HepG2 (cell line): ENCODE measurements at regions not wholly inside any gene's neighbourhood (a gene's known extent, or its start where the extent isn't known, plus 50 kb on each side); places are given as distances from the start of the nearest gene placed in this dataset.

ENCODE experiments used
- ATAC-seq: fragments of 200-7000 bp; cut with Tn5 transposase; 3 replicates; pipeline ENCODE4 v1.9.1; 2020; ENCODE audit warnings: mild to moderate bottlenecking, moderate library complexity
- BruUV-seq: library from RNA; stranded (reverse); fragments of 400-500 nt; replicated peaks from 2 replicates; lab custom pipeline; 2021; lab: Mats Ljungman, UMichigan
- CTCF ChIA-PET: fragments of 300-600 bp; formaldehyde crosslinking; extraction: SDS; loops from one replicate; lab custom pipeline; 2021; ENCODE audit warnings: low total read pairs, inconsistent platforms, low intra/inter-chr PET ratio; lab: Yijun Ruan, JAX
- POLR2A ChIA-PET: fragments of 350-600 bp; sonication (Branson Sonifier 250); formaldehyde crosslinking; loops from one replicate; lab custom pipeline; 2020; ENCODE audit warnings: antibody characterized with exemption, inconsistent platforms; lab: Yijun Ruan, JAX
- DNase-seq: peaks from one replicate; pipeline ENCODE4 v3.0.0-alpha.2; 2015; ENCODE audit warnings: low spot score
- FAIRE-seq: peaks from 3 replicates; lab custom pipeline; 2011; peaks lifted over from hg19 to GRCh38; lab: Jason Lieb, UNC
- H2AFZ ChIP-seq: one replicate; pipeline ENCODE4 v1.6.1; 2011; ENCODE audit warnings: low read length, inconsistent platforms
- H3K27ac ChIP-seq: fragments of 300-600 bp; 3 replicates; pipeline ENCODE4 v1.8.0; 2011; ENCODE audit warnings: mixed run types, mild to moderate bottlenecking, mixed read lengths, low read length, inconsistent platforms; ENCODE audit not compliant: insufficient read depth; ENCODE audit errors: extremely low read length
- H3K27me3 ChIP-seq, 2 experiments: fragments of 200-600 bp in 1 of 2; 2 replicates in 1 of 2; 3 replicates in 1 of 2; pipeline versions ENCODE4 v1.6.0 to v1.8.0; 2011; ENCODE audit warnings: low read length in 2 of 2, mild to moderate bottlenecking in 2 of 2, moderate library complexity in 2 of 2, inconsistent platforms in 1 of 2; ENCODE audit not compliant: insufficient read depth in 2 of 2, control insufficient read depth in 1 of 2
- H3K36me3 ChIP-seq, 2 experiments: fragments of 200-600 bp in 1 of 2; replicated peaks in 1 of 2; 2 replicates in 1 of 2; 3 replicates in 1 of 2; pipeline versions ENCODE4 v1.5.1 to v1.8.0; 2011; ENCODE audit warnings: low read length in 2 of 2, inconsistent platforms in 1 of 2; ENCODE audit not compliant: insufficient read depth in 2 of 2, control insufficient read depth in 1 of 2
- H3K4me1 ChIP-seq: 2 replicates; pipeline ENCODE4 v1.5.1; 2012; ENCODE audit warnings: low read length, inconsistent platforms; ENCODE audit not compliant: insufficient read depth
- H3K4me2 ChIP-seq: 2 replicates; pipeline ENCODE4 v1.6.0; 2011; ENCODE audit warnings: low read depth, low read length, inconsistent platforms
- H3K4me3 ChIP-seq, 3 experiments: fragments of 200-600 bp in 1 of 3; sonication (generic), shearing (Covaris generic) in 1 of 3; replicated peaks in 1 of 3; 2 replicates each; pipeline ENCODE4 v1.5.1; 2011 to 2016; ENCODE audit warnings: low read length in 3 of 3, inconsistent platforms in 2 of 3, low read depth in 2 of 3, mild to moderate bottlenecking in 2 of 3, control low read depth in 1 of 3, mixed read lengths in 1 of 3; ENCODE audit not compliant: insufficient read depth in 1 of 3
- H3K79me2 ChIP-seq: one replicate; pipeline ENCODE4 v1.6.1; 2011; ENCODE audit warnings: low read length, inconsistent platforms; ENCODE audit not compliant: insufficient read depth
- H3K9ac ChIP-seq: 2 replicates; pipeline ENCODE4 v1.6.0; 2011; ENCODE audit warnings: mild to moderate bottlenecking, low read depth, low read length, inconsistent platforms; ENCODE audit not compliant: insufficient read depth
- H3K9me3 ChIP-seq: 2 replicates; pipeline ENCODE4 v1.5.1; 2012; ENCODE audit warnings: mild to moderate bottlenecking, low read length
- H4K20me1 ChIP-seq: 2 replicates; pipeline ENCODE4 v1.6.0; 2011; ENCODE audit warnings: inconsistent platforms, mild to moderate bottlenecking, low read length, moderate library complexity; ENCODE audit not compliant: insufficient read depth
- MTF1 ChIP-seq: sonication (generic); formaldehyde crosslinking; IDR thresholded peaks from 2 replicates; pipeline ENCODE4 v1.5.0; 2020; ENCODE audit warnings: missing genetic modification reagents
- NFATC3 ChIP-seq: sonication (generic); formaldehyde crosslinking; IDR thresholded peaks from 2 replicates; pipeline ENCODE4 v1.5.1; 2020; ENCODE audit warnings: mild to moderate bottlenecking, missing genetic modification reagents
- NFIC ChIP-seq: IDR thresholded peaks from 2 replicates; pipeline ENCODE4 v1.6.1; 2012; ENCODE audit warnings: mild to moderate bottlenecking, low read length, inconsistent platforms
- NR1H2 ChIP-seq: sonication (generic); formaldehyde crosslinking; IDR thresholded peaks from 2 replicates; pipeline ENCODE4 v1.8.1; 2022; ENCODE audit warnings: low read depth, missing genetic modification reagents, borderline replicate concordance
- NR2F6 ChIP-seq, 2 experiments: IDR thresholded peaks; 2 replicates each; pipeline ENCODE4 v1.6.1; 2016; ENCODE audit warnings: antibody characterized with exemption in 1 of 2, mild to moderate bottlenecking in 1 of 2
- PHF21A ChIP-seq: sonication (generic); formaldehyde crosslinking; IDR thresholded peaks from 2 replicates; pipeline ENCODE4 v1.5.0; 2020; ENCODE audit warnings: mild to moderate bottlenecking, missing genetic modification reagents
- SKI ChIP-seq: fragments of 450-650 bp; IDR thresholded peaks from one replicate; pipeline ENCODE4 v1.6.1; 2018; ENCODE audit warnings: mild to moderate bottlenecking; ENCODE audit not compliant: partially characterized antibody
- TP53 ChIP-seq: sonication (generic); formaldehyde crosslinking; conservative IDR thresholded peaks from 2 replicates; pipeline ENCODE4 v1.4.0; 2020; ENCODE audit warnings: missing genetic modification reagents
- ZNF251 ChIP-seq: sonication (generic); formaldehyde crosslinking; IDR thresholded peaks from 2 replicates; pipeline ENCODE4 v1.9.0; 2021; ENCODE audit warnings: mild to moderate bottlenecking, missing genetic modification reagents
- ZNF274 ChIP-seq: sonication (generic); formaldehyde crosslinking; IDR thresholded peaks from 2 replicates; pipeline ENCODE4 v1.5.1; 2020; ENCODE audit warnings: mild to moderate bottlenecking, missing genetic modification reagents
- ZSCAN22 ChIP-seq: sonication (generic); formaldehyde crosslinking; IDR thresholded peaks from 2 replicates; pipeline ENCODE4 v1.4.0; 2020; ENCODE audit warnings: mild to moderate bottlenecking, missing genetic modification reagents
- WGBS: methylation state at CpG from one replicate; pipeline ENCODE4 v1.1.6; 2017; ENCODE audit warnings: low lambda C conversion rate; 5-methylcytosine and 5-hydroxymethylcytosine counted together
- in situ Hi-C: cut with HindIII; loops from 2 replicates; pipeline ENCODE4 v1.10.0; 2017; ENCODE audit warnings: low pct_unique_long_range_greater_than_20kb; ENCODE audit not compliant: extremely low pct_ligation_motif_present
- intact Hi-C: fragments of 100-400 bp; cut with micrococcal nuclease; formaldehyde crosslinking; loops from one replicate; pipeline ENCODE4 v1.10.0; 2022; ENCODE audit not compliant: unreplicated experiment
- TF ChIP-seq, protein P1 (sequence below): sonication (generic); formaldehyde crosslinking; IDR thresholded peaks from 2 replicates; pipeline ENCODE4 v1.8.0; 2022; ENCODE audit warnings: low read depth, missing genetic modification reagents
- TF ChIP-seq, protein P2 (sequence below): sonication (generic); formaldehyde crosslinking; IDR thresholded peaks from 2 replicates; pipeline ENCODE4 v1.8.1; 2023; ENCODE audit warnings: mild to moderate bottlenecking, missing genetic modification reagents
- TF ChIP-seq, protein P3 (sequence below): sonication (generic); formaldehyde crosslinking; IDR thresholded peaks from 2 replicates; pipeline ENCODE4 v1.4.0; 2020; ENCODE audit warnings: mild to moderate bottlenecking, missing genetic modification reagents

DNA sequence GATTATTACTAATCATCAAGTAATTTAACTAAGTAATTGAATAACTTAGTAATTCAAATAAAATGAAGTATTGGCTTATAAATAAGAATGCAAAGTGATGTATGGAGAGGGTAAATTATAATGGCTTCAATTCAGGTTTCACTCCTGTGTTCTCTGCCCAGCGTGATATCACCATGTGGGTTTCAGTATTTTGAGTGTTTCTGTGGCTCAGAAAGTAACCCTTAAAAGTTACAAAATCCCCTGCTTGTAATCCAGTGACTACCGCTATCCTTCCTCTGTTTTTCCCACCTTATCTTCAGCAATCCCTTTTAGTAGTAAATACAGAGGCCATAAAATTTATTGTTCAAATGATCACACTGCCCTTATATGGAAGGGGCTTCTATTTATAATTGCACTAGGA, 316.4 kb upstream of the CFAP20DC start:
- Histone ChIP-seq H3K9me3 (no peaks in the 10 kb centered on the region), H3K4me3 (no peak overlapping the region), H3K27me3 (no peaks in the 10 kb centered on the region), H4K20me1 (no peaks in the 10 kb centered on the region), H3K27ac (no peak overlapping the region), H3K79me2 (no peaks in the 10 kb centered on the region), H3K36me3 (no peaks in the 10 kb centered on the region), H2AFZ (no peak overlapping the region), H3K9ac (no peak overlapping the region), H3K4me2 (no peak overlapping the region), H3K4me1 (no peaks in the 10 kb centered on the region)
- DNase-seq, result no peak
- ChIA-PET POLR2A (no interaction called here), CTCF (no interaction called here)
- no peak for FAIRE-seq
- WGBS, result 44% methylated on average over 2 of the region's 2 CpGs
- in situ Hi-C loops (no loop called here), intact Hi-C loops (no loop called here)
- no peak for ATAC-seq
- TF ChIP-seq ZNF251 (CRISPR knock-in tag), result no peak
- TF ChIP-seq ZNF274 (CRISPR knock-in tag), result no peak
- TF ChIP-seq NFIC, result no peak
- TF ChIP-seq SKI, result no peak
- no peak for TF ChIP-seq PHF21A (CRISPR knock-in tag)
- BruUV-seq, result no TSS peak

GRCh38 chr3:59364496-59364895, 314.7 kb upstream of the CFAP20DC start:
- WGBS, result 7% methylated on average over 4 of the region's 4 CpGs
- CTCF ChIA-PET, result no interaction called here
- H3K4me3 ChIP-seq, result no peak overlapping the region

More at GRCh38 chr3:59364496-59364895, 314.7 kb upstream of the CFAP20DC start:
- DNase-seq, result no peak
- no peak for FAIRE-seq
- TF ChIP-seq ZSCAN22 (CRISPR knock-in tag) (no peak), MTF1 (CRISPR knock-in tag) (no peak), TP53 (no peak), NFATC3 (CRISPR knock-in tag) (no peak), NR1H2 (CRISPR knock-in tag) (no peak), NR2F6 (IDR thresholded peaks at IDR 0.05) (no peak), NR2F6 (CRISPR knock-in tag; IDR thresholded peaks at IDR 0.05) (no peak)
- TF ChIP-seq, protein P1, sequence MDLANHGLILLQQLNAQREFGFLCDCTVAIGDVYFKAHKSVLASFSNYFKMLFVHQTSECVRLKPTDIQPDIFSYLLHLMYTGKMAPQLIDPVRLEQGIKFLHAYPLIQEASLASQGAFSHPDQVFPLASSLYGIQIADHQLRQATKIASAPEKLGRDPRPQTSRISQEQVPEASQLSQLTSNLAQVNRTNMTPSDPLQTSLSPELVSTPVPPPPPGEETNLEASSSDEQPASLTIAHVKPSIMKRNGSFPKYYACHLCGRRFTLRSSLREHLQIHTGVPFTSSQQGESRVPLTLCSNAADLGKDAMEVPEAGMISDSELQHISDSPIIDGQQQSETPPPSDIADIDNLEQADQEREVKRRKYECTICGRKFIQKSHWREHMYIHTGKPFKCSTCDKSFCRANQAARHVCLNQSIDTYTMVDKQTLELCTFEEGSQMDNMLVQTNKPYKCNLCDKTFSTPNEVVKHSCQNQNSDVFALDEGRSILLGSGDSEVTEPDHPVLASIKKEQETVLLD (CRISPR knock-in tag), result no peak
- TF ChIP-seq, protein P2, sequence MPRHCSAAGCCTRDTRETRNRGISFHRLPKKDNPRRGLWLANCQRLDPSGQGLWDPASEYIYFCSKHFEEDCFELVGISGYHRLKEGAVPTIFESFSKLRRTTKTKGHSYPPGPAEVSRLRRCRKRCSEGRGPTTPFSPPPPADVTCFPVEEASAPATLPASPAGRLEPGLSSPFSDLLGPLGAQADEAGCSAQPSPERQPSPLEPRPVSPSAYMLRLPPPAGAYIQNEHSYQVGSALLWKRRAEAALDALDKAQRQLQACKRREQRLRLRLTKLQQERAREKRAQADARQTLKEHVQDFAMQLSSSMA (CRISPR knock-in tag), result no peak
- TF ChIP-seq, protein P3, sequence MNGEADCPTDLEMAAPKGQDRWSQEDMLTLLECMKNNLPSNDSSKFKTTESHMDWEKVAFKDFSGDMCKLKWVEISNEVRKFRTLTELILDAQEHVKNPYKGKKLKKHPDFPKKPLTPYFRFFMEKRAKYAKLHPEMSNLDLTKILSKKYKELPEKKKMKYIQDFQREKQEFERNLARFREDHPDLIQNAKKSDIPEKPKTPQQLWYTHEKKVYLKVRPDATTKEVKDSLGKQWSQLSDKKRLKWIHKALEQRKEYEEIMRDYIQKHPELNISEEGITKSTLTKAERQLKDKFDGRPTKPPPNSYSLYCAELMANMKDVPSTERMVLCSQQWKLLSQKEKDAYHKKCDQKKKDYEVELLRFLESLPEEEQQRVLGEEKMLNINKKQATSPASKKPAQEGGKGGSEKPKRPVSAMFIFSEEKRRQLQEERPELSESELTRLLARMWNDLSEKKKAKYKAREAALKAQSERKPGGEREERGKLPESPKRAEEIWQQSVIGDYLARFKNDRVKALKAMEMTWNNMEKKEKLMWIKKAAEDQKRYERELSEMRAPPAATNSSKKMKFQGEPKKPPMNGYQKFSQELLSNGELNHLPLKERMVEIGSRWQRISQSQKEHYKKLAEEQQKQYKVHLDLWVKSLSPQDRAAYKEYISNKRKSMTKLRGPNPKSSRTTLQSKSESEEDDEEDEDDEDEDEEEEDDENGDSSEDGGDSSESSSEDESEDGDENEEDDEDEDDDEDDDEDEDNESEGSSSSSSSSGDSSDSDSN (CRISPR knock-in tag), result no peak
- Histone ChIP-seq H3K9me3 (no peaks in the 10 kb centered on the region), H3K4me1 (no peaks in the 10 kb centered on the region), H3K4me2 (no peak overlapping the region), H3K36me3 (no peaks in the 10 kb centered on the region), H3K27ac (no peak overlapping the region), H4K20me1 (no peaks in the 10 kb centered on the region), H3K79me2 (no peaks in the 10 kb centered on the region), H3K9ac (no peak overlapping the region), H2AFZ (no peak overlapping the region), H3K27me3 (no peaks in the 10 kb centered on the region)
- in situ Hi-C loops (no loop called here), intact Hi-C loops (no loop called here)
- BruUV-seq, result no TSS peak
- POLR2A ChIA-PET, result no interaction called here
- no peak for ATAC-seq
